ENCODE measurements at regions not wholly inside any gene's neighbourhood (a gene's known extent, or its start where the extent isn't known, plus 50 kb on each side); places are given as distances from the start of the nearest gene placed in this dataset.

DNA sequence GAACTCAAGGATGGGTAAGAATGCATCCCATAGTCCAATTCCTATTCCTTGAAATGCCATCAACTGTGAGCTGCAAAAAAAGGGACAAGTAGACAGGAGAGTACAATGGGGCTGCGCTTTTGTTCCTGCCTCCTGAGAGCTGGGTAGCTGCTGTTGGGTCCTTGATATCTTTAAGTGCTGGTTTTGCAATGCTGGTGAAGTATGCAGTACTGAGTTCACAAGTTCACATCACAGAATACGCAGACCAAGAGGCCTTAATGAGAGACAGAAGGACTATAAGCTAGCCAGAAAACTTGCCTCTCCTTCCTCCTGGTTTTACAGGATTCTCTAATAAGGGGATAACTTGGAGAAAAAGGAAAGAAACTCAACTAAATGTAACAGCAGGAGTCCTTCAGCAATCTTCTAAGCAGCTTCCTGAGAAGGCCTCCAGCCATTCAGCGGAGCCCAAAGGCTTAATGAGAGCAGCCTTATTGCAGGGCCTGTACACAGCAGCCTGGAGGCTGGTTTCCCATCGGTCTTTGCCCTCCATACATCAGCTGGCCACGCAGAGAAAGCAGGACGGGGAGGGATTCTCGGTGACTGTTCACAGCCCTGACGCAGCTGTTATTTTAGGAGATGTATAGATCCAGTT is 293.1 kb downstream of the CDCA7 start:
- DNase-seq (ENCODE audit: low spot score), result no peak

DNA sequence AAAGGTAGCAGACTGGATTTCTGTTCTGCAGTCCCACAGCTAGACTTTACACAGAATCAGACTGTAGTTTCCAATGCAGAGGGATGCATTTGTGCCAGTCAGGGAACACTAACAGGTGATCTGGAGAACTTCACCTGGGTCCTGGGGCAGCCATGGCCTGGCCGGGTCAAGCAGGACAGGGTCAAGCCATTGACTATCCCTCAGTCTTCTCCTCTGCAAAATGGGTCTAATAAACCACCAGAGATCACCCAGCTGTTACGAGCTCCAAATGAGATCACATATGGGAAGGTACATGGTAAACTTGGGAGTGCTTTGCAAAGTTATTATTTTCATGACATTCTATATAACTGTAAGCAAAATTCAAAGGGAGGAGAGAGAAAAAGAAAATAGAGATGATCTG is 294.1 kb downstream of the CDCA7 start:
- no peak for DNase-seq (ENCODE audit: low spot score)

DNA sequence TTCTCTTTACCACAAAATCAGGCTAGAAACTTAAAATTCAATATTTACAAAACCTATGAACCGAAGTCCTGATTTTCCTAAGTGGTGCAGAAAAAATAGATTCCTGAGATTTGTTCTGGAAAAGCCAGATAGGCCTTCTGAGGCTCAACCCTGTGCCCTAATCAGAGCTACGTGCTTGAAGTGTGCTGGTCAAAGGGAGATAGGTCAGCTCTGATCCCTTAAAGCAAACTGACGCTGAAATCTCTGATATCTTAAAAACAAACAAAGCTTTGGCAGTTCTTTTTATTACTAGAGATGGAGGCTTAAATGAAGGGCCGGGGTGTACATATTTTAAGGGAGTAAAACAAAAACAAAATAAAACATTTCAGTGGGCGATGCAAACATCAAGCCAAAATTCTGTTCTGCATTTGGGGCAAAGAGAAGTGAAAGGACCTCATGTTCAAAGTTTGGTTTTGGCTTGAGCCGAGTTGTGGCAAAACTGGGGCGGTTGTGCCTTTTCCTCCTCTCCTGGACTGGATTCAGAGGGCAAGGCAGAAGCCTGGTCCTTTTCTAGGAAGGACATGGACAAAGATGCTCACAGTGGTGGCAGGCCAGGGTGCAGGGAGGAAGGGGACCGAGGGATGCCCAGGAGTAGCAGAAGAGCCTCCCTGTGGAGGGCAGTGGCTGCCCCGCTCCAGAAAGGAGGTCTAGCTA is 295.0 kb downstream of the CDCA7 start:
- DNase-seq (ENCODE audit: low spot score), result no peak

DNA sequence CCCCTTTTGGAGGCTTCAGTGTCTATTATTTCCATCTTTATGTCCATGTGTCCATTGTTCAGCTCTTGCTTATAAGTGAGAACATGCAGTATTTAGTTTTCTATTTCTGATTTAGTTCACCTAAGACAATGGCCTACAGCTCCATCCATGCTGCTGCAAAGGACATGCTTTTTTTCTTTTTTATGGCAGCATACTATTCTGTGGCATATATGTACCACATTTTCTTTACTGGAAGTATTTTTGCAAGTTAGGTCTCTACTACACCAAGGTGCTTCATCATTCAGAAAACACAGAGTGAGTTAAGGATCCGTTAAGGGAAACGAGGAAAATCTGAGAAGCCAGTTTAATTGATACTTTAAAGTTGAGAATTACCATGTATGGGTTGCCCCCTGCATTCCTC is 297.2 kb downstream of the CDCA7 start:
- no peak for DNase-seq (ENCODE audit: low spot score)

DNA sequence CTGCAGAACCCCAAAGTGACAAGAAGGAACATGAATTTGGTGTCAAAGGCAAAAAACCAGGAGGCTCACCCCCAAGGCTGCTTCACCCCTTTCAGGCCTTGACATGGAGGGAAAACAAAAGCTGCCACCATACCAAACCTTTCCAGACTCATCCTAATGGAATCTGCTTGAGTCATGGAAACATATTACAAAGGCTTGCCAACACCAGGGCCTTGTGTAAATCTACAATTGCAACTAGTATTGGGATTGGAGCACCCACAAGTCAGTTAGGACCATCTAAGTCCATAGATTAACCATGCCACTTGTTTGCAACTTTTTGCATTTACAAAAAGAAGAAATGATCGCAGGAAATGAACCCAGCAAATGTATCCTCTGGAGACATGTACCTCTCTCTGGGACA is 297.6 kb downstream of the CDCA7 start:
- DNase-seq (ENCODE audit: low spot score), result no peak

DNA sequence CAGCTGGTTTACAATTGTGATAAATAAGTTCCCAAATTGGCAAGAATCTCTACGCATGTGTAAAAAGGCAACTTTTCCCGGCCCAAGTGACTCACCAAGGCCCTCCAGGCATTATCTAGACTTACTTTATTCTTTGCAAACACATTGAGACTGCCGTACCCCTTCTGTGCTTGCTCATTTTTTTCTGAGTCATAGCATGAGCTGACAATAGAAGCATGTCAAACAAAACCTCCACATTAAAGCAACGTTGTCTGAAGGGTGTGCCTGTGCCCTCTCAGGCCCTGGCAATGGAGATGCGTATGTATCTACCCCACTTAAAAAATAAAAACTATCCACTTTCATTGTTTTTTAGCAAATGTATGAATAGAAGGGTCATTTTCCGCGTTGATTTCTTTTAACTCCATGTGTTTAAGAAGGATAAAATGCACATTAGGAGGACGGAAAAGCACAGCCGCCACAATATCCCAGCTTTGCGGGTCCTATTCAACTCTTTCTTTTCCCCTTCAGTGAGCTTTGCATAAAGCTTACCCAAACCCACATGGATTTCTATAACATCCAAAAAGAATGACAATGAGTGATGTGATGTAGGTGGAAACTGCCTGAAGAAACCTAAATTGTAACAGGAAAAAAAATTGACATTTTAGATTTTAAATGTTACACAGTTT is 298.2 kb downstream of the CDCA7 start:
- DNase-seq (ENCODE audit: low spot score), result no peak

DNA sequence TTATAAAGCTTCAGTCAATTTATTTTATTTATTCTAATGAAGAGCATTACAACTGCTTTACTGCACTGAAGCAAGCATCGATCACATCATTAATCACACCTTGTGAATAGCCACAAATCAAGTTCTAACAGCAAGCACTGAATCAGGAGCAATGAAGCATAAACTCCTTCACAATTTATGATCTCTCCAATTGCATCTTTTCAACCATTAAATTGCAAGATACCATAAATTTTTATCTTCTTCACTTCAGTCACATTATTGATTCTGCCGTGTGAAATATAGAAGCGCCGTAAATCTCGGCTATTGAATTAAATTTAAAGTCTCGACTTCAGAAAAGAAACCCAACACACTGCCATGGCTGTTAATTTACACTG is 298.7 kb downstream of the CDCA7 start:
- DNase-seq (ENCODE audit: low spot score), result no peak

DNA sequence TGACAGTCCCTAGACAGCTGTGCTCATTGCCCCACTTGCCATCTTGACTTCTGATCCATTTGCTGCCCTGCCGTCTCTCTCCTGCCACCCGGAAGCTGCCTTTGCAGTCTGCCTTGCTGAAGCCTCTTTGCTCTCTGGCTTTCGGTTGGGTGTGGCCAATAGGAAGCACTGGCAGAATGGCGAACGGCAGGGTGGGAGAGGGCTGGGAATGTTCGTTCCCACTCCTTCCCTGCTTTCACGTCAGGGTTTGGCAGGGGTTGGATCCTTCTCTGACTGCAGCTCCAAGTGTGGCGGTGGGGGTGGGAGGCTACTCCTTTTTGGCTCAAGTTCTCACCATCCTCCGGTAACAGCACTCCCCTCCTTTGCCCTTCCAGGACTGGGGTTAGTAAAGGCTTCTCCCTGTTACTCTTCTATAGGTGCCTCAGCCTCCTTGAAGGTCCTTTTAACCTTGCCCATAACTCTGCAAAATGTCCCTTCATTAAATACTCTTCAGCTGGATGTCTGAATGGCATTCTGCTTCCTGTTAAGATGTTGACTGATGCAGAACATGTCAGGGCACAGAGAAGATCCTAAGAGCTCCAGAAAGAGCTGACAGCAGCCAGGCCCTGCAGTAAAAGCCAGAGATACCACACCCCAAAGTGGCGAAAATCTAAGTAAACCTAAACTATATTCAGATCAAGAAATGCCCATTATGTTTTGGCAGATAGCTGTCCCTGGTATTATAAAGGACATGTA is 299.7 kb downstream of the CDCA7 start:
- no peak for DNase-seq (ENCODE audit: low spot score)

DNA sequence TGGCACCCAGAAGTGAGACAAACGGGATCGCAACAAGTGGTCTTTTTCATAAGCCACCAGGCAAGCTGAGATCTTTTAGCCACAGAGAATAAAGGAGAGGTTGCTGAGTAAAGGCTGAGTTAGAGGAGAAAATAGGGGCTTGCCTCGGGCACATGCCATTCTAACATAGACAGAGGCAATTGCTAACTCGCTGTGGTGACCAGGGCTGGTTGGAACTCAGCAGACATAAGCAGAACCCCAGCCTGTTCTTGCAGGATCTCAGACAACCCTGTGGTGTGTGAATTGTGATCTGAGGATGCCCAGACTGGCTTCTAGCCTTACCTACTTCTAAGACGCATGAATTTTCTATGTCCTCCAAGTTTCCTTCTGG is 300.2 kb downstream of the CDCA7 start:
- DNase-seq (ENCODE audit: low spot score), result no peak

DNA sequence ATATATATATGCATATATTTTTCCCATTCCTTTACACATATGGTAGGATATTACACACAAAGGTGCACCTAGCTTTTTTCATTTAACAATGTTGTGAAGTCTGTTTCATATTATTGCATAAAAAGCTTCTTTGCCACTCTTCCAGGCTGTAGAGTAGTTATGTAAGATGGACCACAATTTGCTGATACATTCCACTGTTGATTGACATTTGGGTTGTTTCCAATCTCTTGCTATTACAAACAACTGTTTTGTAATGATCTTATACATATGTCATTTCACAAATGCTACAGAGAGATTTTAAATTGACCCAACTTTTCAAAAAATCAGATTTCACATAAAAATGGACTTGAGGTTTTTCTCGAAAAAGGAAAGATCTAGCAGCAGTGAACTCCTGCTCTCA is 301.4 kb downstream of the CDCA7 start:
- no peak for DNase-seq (ENCODE audit: low spot score)

DNA sequence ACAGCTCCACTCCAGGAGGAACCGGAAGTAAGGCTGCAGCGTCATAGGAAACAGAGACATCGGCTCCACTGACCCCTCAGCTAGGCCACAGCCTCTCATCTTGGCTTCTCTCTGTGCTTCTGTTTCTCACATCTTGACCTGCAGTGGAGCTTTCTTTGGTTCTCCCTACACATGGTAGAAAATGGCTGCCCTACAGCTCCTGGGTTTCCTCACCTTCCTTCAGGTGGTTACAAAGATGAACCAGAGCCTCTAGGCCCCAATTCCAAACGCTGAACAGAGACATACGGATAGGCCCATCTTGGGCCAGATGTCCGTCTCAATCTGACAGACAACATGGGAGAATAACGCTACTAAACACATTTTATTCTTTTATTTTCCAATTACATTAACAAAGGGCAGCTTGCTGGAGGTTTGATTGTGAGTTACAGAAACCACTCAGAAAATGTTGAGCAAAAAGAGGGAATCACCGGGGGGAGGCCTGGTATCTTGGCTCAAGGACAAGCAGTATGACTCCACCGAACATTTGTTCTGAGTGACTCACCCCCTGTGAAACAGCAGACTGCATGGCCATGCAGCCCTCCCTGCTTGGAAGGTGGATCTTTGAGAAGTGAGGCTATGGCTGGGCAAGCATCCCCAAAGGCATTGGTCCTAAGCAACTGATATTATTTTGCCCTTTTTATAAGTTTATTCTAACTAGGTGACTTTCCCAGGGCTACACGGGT is 303.5 kb downstream of the CDCA7 start:
- no peak for DNase-seq (ENCODE audit: low spot score)

DNA sequence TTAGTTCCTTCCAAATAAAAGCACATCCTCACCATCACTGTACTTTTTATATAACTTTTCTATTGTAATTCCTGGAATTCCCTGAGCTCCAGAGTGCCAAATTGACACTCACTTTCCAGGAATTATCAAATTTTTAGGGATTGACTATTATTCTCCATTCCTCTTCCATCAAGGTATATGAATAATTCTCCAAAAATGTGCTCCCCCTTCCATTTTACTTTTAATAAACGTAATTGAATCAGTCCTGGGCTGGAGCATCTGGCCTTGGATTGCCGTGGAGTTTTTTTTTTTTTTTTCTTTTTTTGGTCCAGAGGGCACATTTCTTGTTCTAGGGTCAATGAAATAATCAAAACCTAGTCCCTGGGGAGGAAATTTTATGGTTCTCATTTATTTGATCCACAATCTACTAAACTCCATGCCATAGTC is 304.3 kb downstream of the CDCA7 start:
- DNase-seq (ENCODE audit: low spot score), result no peak

DNA sequence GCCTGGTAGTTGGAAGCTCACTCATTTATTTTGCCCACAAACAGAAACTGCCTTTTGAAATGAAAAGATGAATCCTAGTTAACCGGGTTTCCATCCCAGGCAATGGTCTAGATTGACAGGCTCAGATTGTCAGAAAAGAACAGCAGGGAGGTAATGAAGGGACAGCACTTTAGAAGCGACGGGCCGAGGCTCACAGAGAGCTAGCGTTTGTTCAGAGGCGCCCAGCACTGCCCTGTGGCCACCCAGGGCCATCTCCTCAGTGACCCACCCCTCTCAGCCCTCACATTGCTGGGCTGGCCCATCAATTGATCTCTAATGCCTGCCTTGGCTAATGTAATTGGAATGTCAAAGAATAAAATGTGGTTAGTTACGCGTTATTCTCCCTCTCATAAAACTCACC is 304.8 kb downstream of the CDCA7 start:
- DNase-seq (ENCODE audit: low spot score), result no peak

DNA sequence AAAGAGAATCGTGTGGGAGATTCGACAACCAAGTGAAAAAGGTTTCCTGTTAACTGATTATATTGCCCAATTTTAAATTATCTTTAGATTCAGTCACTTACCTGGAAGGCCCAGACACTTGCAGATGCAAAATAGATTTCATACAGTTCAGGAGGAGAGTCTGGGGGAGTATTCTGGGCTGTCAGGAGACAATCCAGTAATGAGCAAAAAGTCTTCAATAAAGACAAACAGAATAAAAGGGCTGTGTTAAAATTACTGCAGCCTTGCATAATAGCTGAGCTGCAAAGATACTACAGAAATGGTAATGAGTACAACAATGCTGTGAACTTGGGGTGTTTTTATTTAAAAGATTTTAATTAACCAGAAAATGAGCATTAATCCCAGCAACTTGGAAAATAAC is 303.6 kb downstream of the SP3 start:
- DNase-seq (ENCODE audit: low spot score), result no peak

DNA sequence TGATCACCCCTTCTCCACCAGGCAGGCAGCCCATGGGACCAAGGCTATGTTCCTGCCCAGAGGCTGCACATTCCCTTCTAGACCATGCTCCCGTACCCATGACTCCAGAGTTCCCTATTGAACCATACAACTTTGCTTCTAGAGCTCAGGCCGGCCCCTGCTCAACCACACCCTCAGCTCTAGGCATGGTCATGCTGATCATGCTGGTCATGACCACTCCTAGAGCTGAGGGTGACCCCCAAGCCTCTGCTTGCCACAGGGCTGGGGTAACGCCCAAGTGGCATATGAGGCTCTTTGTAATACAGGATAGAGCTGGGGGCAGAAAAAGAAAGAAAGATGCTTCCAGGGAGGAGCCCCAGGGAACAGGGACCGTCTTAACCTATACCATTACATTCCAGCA is 301.8 kb downstream of the SP3 start:
- no peak for DNase-seq (ENCODE audit: low spot score)

DNA sequence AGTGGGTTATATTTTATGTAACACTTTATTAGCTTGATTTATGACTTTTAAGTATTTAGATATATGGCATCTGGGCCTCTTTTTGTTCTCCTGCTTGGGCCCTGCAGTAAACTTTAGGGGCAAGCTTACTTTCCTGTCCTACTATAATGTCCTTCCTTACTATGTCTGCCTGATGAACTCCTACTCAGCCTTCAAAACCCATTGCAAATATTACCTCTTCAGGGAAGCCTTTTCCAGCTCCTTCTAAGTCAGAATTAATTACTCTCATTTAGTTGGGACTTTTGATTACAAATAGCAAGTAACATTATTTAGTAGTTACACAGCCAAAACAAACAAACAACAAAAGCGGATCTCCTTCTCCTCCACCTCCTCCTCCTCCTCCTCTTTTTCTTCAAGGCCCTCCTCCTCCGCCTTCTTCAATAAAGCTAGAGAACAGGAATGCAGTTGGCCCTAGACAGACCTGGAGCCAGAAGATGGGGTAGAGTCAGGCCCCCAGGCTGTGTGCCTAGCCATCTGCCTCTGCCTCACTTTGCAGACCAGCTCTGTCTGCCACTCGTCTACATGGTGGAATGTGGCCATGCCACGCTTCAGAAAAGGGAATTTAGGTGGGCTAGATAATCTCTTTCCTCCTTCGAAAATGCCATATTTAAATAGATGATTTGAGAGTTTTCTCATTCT is 301.2 kb downstream of the SP3 start:
- DNase-seq (ENCODE audit: low spot score), result no peak

DNA sequence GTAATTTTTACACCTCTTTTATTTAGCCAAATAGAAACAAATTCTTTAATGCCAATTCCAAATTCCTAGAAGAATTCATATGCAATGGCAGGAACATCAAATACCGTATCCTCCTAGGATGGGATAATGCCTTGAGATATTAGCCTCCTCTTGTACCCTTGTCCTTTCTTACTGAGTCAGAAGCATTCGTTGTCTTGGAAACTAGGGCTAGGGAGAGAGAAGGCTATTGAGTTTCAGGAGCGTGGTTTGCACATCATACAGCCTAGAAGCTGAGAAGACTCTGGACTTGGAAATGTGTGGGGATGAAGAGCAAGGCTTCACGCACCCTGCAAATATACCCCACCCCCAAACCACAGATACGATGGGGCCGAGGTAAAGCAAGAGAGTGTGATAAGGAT is 300.7 kb downstream of the SP3 start:
- DNase-seq (ENCODE audit: low spot score), result no peak

DNA sequence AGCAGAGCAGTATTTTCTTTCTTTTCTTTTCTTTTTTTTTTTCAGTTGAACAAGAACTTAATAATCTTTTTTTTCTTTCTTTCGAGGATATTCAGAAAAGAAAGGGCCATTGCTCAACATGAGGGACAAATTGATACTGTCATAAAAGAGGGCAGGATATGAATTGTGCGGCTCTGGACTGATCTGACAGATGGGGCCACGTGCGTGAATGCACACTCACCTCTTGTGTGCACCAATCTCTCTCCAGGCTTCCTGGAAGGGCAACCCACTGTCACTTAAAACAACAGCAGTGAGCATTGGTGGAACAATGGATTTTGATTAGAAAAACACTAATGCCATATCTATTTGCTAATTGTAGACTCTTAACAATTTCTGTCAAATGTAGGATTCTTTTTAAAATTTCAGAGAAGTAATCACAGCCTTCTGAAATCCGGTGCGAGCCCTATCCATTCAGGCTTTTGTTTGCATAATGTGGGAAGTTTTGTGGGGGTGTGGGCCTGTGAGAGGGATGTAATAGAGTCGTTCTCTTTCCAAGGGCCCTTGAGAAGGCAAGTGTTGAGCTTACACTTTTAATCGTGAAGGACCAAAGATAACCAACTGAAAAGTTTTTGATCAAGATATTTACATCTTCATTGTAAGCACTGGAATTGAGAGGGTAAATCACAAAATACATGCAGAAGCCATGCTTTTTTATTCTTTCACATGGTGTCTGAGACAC is 298.8 kb downstream of the SP3 start:
- DNase-seq (ENCODE audit: low spot score), result no peak

DNA sequence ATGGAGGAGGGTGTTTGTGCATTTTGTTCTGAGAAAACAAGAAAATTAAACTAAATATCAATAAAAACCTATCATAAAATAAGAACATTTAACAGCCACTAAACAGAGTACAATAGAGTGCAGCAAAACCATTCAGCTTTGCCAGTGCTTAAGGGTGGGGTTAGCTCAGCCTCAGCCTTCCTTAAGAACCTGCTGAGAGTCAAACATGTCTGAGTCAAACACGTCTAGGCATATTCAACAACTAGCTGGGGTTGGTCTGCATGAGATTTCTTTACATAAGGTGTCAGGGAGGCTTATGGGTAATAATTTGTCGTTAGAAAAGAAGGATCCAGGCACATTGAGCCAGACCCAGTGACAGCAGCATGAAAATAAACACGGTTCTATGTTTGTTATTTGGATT is 298.2 kb downstream of the SP3 start:
- no peak for DNase-seq (ENCODE audit: low spot score)

DNA sequence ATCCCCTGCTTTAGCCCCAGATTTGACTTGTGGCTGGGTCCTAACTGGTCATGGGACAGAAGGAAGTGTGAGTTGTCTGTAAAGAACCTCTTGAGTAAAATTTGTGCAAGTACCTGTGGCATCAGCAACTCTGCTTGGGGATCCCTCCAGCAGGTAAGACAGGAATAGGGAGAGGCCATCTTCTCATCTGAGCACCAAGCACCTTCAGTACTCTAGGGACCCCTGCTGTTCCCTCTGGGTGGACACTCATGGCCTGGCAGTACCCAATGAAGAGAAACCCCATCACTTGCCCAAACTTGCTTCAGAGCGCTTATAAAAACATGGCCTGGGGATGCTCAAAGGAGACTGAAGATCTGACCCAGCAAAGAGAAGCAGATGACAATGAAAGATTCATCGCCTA is 297.8 kb downstream of the SP3 start:
- DNase-seq (ENCODE audit: low spot score), result no peak

DNA sequence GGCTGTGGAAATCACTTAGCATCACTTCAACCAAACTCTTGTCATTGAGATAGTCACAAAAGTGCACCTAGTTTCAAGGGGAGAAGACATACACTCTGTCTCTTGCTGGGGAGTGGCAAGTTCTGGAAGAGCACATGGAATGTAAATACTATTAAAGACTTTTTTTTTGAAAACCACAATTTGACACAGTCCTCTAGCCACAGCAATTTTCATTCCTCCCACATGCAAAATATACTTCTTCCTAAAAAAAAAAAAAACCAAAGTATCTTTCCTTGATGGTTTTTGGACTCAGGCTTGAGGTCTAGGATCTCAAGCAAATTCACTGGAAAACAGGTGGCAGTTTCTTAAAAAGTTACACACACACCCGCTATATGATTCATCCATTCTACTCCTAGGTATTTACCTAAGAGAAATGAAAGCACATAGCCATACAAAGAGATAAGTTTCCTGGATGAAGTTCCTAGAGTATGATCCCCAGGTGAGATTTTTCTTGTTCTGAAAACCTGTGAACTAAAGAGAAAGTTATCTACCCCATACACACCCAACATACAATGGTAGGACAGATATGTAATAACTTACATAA is 295.8 kb downstream of the SP3 start:
- no peak for DNase-seq (ENCODE audit: low spot score)
